Ovary (tissue), 3 donors: ENCODE measurements at regions not wholly inside any gene's neighbourhood (a gene's known extent, or its start where the extent isn't known, plus 50 kb on each side); places are given as distances from the start of the nearest gene placed in this dataset.

ENCODE experiments used
- CTCF ChIP-seq, 3 donors: fragments of 450-650 bp in 2 of 3; fragments of 200-600 bp in 1 of 3; IDR thresholded peaks; one replicate each; pipeline versions ENCODE4 v1.5.1 to v1.8.0; 2016 to 2022; ENCODE audit warnings: antibody characterized with exemption in 3 of 3, mild to moderate bottlenecking in 1 of 3
- EP300 ChIP-seq: sonication (generic); formaldehyde crosslinking; IDR thresholded peaks from one replicate; pipeline ENCODE4 v1.6.1; 2017; ENCODE audit warnings: antibody characterized with exemption
- POLR2A ChIP-seq: fragments of 450-650 bp; IDR thresholded peaks from one replicate; pipeline ENCODE4 v1.6.1; 2017; ENCODE audit warnings: antibody characterized with exemption, mild to moderate bottlenecking, moderate library complexity
- donor health status: DM: no; HTN: no; CAD: no.

DNA sequence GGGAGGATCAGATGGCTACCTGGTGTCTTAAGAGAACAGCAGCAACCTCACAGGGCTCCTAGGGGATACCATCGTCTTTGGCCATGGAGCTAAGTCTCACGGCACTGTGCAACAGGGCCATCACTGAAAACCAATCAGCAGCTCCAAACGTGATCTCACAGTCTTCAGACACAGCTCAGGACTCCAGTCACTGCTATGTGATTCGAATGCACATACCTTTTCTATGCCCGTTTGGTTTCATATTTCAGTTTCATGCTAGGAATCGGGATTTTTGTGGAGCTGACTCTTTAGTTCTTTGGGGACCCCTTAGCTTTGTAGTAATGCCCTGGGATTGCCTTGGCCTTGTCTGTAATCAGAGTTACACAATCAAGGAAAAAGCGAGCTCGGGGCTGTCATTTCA, 162.8 kb upstream of the CDH11 start:
- no peak for TF ChIP-seq CTCF (IDR thresholded peaks at IDR 0.05)
- TF ChIP-seq POLR2A = no peak
- no peak for TF ChIP-seq EP300
